Ascending aorta (tissue), 2 donors: ENCODE measurements at regions not wholly inside any gene's neighbourhood (a gene's known extent, or its start where the extent isn't known, plus 50 kb on each side); places are given as distances from the start of the nearest gene placed in this dataset.

Experiments
- DNase-seq, 2 donors: peaks; one replicate each; pipeline ENCODE4 v3.0.0-alpha.2; 2019; ENCODE audit warnings: low spot score in 2 of 2
- H3K27ac ChIP-seq, 2 donors: fragments of 200-600 bp; sonication (generic); one replicate each; pipeline ENCODE4 v1.5.1; 2016 to 2017; ENCODE audit warnings: mild to moderate bottlenecking in 1 of 2
- H3K27me3 ChIP-seq: fragments of 200-600 bp; sonication (generic); one replicate; pipeline ENCODE4 v1.5.1; 2017
- H3K36me3 ChIP-seq, 2 donors: fragments of 200-600 bp; sonication (generic); one replicate each; pipeline ENCODE4 v1.5.1; 2016
- H3K4me1 ChIP-seq, 2 donors: fragments of 200-600 bp; sonication (generic); one replicate each; pipeline ENCODE4 v1.5.1; 2016 to 2017; ENCODE audit warnings: mild to moderate bottlenecking in 1 of 2
- H3K4me3 ChIP-seq, 2 donors: fragments of 200-600 bp; sonication (generic); one replicate each; pipeline ENCODE4 v1.5.1; 2016 to 2017; ENCODE audit warnings: mild to moderate bottlenecking in 1 of 2
- H3K9me3 ChIP-seq, 2 donors: fragments of 200-600 bp; sonication (generic); one replicate each; pipeline ENCODE4 v1.5.1; 2016
- intact Hi-C: fragments of 100-400 bp; cut with DNase I; formaldehyde crosslinking; loops from one replicate; pipeline ENCODE4 v1.15.1; 2023
- TF ChIP-seq, protein P1 (sequence below), 3 experiments: fragments of 200-600 bp in 2 of 3; fragments of 450-650 bp in 1 of 3; sonication (generic) in 2 of 3; IDR thresholded peaks; one replicate each; pipeline ENCODE4 v1.5.1; 2016 to 2019; ENCODE audit warnings: antibody characterized with exemption in 3 of 3, mild to moderate bottlenecking in 1 of 3, moderate library complexity in 1 of 3

GRCh38 chr2:200091126-200091525 is 135.7 kb downstream of the MAIP1 start:
- intact Hi-C loops, result no loop called here
- Histone ChIP-seq H3K9me3 (no peaks in the 10 kb centered on the region), H3K36me3 (no peaks in the 10 kb centered on the region), H3K4me1 (no peaks in the 10 kb centered on the region), H3K27ac (no peak overlapping the region), H3K4me3 (no peak overlapping the region), H3K27me3 (no peaks in the 10 kb centered on the region)
- TF ChIP-seq, protein P1, sequence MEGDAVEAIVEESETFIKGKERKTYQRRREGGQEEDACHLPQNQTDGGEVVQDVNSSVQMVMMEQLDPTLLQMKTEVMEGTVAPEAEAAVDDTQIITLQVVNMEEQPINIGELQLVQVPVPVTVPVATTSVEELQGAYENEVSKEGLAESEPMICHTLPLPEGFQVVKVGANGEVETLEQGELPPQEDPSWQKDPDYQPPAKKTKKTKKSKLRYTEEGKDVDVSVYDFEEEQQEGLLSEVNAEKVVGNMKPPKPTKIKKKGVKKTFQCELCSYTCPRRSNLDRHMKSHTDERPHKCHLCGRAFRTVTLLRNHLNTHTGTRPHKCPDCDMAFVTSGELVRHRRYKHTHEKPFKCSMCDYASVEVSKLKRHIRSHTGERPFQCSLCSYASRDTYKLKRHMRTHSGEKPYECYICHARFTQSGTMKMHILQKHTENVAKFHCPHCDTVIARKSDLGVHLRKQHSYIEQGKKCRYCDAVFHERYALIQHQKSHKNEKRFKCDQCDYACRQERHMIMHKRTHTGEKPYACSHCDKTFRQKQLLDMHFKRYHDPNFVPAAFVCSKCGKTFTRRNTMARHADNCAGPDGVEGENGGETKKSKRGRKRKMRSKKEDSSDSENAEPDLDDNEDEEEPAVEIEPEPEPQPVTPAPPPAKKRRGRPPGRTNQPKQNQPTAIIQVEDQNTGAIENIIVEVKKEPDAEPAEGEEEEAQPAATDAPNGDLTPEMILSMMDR (IDR thresholded peaks at IDR 0.05), result no peak
- no peak for DNase-seq

GRCh38 chr2:200092235-200092634 is 136.9 kb downstream of the MAIP1 start:
- Histone ChIP-seq H3K4me1 (no peaks in the 10 kb centered on the region), H3K36me3 (no peaks in the 10 kb centered on the region), H3K4me3 (no peak overlapping the region), H3K27ac (no peak overlapping the region), H3K27me3 (no peaks in the 10 kb centered on the region), H3K9me3 (no peaks in the 10 kb centered on the region)
- intact Hi-C loops, result no loop called here
- DNase-seq, result no peak
- TF ChIP-seq, protein P1 (IDR thresholded peaks at IDR 0.05), result no peak

DNA sequence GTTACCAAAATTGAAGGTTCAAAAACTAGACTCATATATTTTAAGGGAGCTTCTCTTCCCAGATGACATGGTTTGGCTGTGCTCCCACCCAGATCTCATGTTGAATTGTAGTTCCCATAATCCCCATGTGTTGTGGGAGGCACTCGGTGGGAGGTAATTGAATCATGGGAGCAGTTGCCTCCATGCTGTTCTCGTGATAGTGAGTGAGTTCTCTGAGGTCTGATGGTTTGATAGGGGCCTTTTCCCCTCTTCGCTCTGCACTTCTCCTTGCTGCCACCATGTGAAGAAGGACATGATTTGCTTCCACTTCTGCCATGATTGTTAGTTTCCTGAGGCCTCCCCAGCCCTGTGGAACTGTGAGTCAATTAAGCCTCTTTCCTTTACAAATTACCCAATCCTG is 140.1 kb downstream of the MAIP1 start:
- H3K4me1 ChIP-seq, result no peaks in the 10 kb centered on the region
- intact Hi-C loops, result no loop called here
- TF ChIP-seq, protein P1 (IDR thresholded peaks at IDR 0.05), result no peak
- no peaks in the 10 kb centered on the region for H3K27me3 ChIP-seq
- H3K9me3 ChIP-seq, result no peaks in the 10 kb centered on the region
- no peak overlapping the region for H3K27ac ChIP-seq
- no peaks in the 10 kb centered on the region for H3K36me3 ChIP-seq
- DNase-seq, result no peak
- no peak overlapping the region for H3K4me3 ChIP-seq

- Histone ChIP-seq H3K4me1 (no peaks in the 10 kb centered on the region), H3K27me3 (no peaks in the 10 kb centered on the region), H3K4me3 (no peak overlapping the region), H3K36me3 (no peaks in the 10 kb centered on the region), H3K9me3 (no peaks in the 10 kb centered on the region), H3K27ac (no peak overlapping the region)
- TF ChIP-seq, protein P1 (IDR thresholded peaks at IDR 0.05), result no peak
- no peak for DNase-seq
- intact Hi-C loops, result no loop called here
Measured at GRCh38 chr2:200099256-200099655, 143.9 kb downstream of the MAIP1 start.

DNA sequence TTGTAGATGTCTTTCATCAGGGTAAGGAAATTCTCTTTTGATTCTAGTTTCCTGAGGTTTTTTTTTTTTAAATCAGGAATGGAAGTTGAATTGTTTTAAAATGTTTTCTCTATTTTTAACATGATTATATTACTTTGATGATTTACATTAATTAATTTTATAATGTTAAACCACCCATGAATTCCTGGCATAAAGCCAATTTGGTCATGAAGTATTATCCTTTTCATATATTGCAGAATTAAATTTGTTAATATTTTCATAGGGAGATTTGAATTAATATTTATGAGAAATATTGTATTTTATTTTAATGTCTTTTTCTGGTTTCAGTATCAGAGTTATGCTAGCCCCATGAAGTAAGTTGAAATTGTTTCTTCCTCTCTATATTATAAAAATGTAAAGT is 144.6 kb downstream of the MAIP1 start:
- Histone ChIP-seq H3K4me3 (no peak overlapping the region), H3K27ac (no peak overlapping the region), H3K9me3 (no peaks in the 10 kb centered on the region), H3K36me3 (no peaks in the 10 kb centered on the region), H3K27me3 (no peaks in the 10 kb centered on the region), H3K4me1 (no peaks in the 10 kb centered on the region)
- TF ChIP-seq, protein P1 (IDR thresholded peaks at IDR 0.05), result no peak
- no peak for DNase-seq
- intact Hi-C loops, result no loop called here

- H3K27ac ChIP-seq, result no peak overlapping the region
- no peaks in the 10 kb centered on the region for H3K4me1 ChIP-seq
- H3K4me3 ChIP-seq, result no peak overlapping the region
- H3K36me3 ChIP-seq, result no peaks in the 10 kb centered on the region
- H3K27me3 ChIP-seq, result no peaks in the 10 kb centered on the region
- intact Hi-C loops, result no loop called here
- H3K9me3 ChIP-seq, result no peaks in the 10 kb centered on the region
- TF ChIP-seq, protein P1 (IDR thresholded peaks at IDR 0.05), result no peak
- DNase-seq, result no peak
Measured at GRCh38 chr2:200101922-200102321, 146.5 kb downstream of the MAIP1 start.
